CD4-positive, alpha-beta T cell treated with Interleukin-12 subunit alpha and Interleukin-12 subunit beta, for 1 hour (primary cell): ENCODE measurements at regions not wholly inside any gene's neighbourhood (a gene's known extent, or its start where the extent isn't known, plus 50 kb on each side); places are given as distances from the start of the nearest gene placed in this dataset.

Source experiments
- DNase-seq: peaks from one replicate; pipeline ENCODE4 v3.0.0-alpha.2; 2020

DNA sequence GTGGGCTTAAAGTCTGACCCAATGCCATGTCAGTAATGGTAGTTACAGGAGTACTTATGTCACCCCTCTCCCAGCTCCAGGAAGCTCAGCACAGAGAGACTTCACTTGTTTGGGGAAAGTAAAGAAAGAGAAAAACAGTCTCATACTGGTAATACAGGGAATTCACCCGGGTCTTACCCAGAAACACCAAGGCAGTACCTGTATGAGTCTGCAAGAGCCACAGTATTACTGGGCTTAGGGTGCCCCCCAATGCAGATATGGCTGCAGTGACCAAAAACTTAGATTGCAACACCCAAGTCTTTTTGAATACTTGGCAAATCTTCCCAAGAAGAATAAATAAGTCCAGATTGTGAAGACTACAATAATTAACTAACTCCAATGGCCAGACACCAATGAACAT, 622.1 kb downstream of the IGSF11 start:
- no peak for DNase-seq

DNA sequence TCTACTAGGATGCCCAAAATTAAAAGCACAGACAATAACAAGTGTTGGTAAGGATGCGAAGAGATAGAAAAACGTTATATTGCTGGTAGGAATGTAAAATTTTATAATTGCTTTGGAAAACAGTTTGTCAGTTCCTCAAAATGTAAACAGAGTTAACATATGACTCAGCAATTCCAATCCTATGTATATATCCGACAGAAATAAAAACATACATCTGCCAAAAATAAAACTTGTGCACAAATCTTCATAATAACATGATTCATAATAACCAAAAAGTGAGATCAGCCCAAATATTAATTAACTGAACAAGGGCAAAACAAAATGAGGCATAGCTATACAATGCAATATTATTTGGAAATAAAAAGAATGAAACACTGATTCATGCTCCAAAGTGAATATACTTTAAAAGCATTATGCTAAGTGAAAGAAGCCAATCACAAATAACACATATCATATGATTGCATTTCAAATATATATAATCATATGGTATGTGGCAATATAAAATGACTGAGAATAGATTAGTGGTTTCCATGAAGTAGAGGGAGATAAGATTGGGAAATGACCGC, 609.3 kb downstream of the IGSF11 start:
- DNase-seq = no peak

DNA sequence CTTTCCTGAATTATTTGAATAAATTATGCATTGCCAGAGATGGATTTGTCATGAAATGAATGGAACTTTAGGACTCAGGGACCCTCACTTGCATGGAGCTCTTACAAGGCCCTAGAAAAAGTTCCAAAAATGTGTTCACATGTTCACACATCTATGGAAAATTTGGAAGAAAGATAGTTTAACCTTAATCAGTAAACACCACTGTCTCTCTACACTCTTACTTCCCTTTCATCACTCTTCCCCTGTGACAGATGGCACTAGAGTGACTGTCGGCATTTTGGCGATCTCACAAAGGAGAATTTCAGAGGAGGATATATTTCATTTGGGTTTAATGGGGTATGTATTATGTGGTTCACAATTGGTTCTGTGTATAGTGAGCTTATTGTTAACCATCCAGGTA, 600.8 kb downstream of the IGSF11 start:
- DNase-seq = no peak

DNA sequence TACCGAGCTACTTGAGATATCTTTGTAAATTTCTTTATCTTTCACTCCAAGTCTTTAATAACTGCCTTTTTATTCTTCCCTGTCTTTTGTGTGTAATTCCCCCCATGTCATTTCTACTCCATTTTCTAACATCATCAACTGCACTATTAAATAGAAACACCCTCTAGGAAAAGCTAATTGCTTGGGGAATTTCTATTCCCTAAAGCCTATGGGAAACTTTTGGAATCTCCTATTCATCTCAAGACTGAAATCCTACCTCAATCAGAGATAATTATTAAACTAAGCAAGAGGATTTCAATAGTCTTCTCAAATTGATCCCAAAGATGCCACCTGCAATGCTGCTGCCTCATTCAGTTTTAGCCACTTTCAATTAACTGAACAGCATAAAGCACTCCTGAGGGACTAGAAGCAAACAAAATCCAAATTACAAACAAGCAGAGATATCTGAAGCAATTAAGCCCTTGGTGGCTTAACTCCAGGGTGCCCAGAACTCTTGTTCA, 598.7 kb downstream of the IGSF11 start:
- DNase-seq = no peak

DNA sequence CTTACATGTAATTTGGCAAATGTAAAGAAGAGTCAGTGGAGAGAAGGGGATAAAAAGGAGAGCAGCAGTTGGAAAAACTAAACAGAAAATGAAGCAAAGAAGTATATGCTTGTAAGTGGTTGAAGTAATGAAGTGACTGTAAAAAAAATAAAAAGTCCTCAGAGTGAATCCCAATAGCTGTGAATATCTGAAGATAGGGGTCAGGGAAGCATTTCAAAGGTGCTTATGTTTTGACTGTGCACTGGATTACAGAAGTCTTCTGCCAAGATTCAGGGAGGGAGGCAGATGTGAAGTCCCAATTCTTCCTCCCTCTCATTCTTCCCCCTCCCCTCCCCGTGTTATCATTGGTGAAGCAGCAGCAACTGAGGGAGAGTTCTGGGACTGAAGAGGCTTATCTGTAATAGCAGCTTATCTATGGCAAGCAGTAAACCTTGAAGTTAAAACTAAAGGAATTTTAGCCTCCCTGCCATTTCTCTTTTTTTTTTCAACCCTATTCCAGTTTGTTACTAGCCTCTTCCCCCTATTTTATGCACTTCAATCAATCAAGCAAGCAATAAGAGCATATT, 597.9 kb downstream of the IGSF11 start:
- DNase-seq = no peak

DNA sequence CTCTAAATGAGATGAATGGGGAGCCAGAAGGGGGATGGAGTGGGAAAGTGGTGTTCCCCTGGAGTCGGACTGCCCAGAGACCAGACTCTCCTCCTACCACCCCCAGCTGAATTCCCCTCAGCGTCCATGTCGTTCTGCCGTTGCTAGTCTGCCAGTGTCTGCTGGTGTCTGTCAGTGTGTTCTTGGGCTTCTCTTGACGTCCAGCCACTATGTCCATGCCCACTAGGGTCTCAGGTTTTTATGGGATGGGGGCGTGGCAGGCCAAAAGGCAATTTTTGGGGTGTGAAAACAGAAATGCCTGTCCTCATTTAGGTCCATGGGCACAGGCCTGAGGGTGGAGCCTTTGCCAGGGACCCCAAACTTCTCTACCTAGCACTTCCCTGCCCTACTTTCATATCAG, 589.6 kb downstream of the IGSF11 start:
- no peak for DNase-seq

DNA sequence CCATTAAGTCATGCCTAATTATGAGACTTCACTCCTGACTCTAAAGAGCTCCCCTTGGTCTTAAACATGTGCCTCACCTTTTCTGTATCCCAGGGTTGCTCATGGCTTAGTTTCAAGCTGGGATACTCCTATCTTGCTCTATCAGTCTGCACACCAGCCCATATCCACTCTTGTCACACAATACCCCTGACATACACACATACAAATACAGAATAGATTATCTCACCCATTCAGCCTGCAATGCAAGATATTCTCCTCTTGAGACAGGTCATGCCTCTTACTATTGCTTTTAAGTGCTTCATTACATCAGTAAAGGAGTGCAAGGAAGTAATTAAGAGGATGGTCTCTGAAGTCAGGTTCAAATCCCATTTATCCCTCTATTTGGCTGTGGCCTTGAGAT, 587.3 kb downstream of the IGSF11 start:
- DNase-seq = no peak

DNA sequence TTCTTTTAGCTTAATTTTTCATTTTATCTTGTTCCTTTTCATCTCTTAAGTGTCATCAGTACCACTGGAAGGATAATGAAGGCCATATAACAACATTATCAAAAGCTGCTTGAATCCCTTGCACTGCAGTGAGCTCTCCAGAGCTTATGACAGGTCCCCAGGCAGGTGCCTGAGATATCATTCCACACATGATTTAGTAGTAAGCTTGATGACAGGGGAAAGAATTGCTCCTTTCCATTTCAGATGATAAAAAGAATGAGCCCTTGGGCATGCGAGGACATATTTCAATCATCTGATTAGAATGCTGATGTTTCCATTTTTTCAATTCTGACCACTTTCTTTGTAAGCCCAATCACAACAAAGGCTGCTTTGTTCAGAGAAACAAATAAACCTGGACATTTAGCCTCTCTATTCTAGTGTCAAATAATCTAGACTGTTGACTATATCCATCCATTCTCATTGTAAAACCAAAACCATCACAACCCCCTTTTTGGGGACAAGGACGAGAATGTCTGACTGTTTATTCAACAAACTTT, 567.8 kb downstream of the IGSF11 start:
- DNase-seq = no peak

DNA sequence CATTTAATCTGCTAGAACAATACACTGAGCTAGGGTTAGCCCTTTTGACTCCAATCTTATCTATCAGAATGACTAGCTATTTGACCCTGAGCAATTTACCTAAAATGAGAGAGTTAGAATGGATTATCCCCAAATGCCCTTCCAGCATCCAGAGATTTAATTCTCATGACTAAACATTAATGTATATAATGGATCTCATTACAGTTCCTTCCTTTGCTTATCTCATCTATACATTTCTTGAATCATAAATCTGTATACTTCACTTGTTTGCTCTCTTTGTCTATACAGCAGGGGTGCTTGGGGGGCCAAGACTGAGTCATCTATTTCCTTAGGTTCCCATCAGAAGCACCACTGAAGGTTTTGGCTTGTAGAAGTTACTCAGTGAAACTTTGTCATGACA, 565.8 kb downstream of the IGSF11 start:
- no peak for DNase-seq

DNA sequence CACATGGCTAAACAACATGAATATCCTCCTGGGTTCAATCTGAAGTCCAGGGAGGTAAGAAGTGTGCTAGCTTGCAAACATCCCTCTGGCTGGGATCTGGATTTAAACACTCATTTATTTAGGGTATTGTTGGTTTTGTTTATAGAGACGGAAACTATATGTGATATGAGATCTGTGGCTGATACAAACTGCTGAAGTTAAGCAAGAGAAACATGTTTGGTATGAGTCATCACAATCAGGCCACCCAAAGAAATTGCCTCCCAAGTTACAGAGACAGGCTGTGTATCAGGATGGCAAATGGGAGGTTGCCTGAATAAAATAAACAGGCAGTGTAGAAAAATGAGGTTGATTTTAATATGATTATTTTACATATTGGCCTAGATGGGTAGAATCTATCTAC, 562.1 kb downstream of the IGSF11 start:
- no peak for DNase-seq

DNA sequence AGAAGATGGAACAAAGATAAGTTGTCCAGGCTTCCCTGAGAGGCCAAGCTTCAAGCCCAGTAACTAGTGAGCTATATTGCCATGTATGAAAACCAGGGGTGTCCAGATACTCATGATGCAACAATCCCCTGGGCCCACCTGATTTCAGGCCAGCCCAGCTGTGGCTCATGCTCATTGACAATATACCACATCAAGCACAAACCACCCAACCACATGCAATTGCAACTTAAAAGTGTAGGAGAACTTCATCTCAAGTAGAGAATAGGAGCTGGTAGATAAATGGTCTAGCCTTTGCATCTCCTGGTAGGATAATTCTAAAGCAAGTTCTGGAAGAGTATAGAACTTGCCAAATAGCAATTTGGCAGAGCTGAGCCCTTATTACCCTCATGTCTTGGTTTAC, 561.3 kb downstream of the IGSF11 start:
- DNase-seq = no peak

DNA sequence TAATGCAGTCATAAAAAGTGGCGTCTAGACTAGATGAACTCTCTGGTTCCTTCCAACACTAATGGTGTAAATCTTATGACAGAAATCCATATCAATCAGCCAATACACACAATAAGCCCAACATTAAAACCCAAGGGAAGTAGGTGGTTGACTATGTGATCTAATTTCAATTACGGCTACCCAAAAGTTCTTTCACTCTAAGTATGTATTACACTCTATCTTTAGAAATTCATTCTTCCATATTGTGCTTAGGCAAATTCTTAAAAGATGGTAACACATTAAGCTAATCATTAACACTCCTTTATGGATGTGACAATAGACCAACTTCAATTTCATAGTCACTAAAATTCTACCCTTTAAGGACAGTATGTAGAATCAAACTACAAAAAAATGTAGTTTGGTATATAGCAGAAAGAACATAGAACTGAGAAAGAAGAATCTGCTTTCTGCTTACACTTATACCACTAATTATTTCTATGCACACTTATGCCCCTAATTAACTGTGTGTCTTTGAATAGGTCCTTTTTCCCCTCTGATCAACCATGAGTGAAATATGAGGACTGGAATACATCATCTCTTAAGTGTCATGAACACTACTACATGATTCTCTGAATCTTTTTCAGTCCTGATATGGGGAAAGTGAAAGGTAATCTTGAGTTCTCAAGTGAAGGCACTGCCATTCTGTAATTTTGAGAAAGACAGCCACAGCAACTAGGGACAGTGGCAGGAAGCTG, 557.6 kb downstream of the IGSF11 start:
- DNase-seq = no peak

DNA sequence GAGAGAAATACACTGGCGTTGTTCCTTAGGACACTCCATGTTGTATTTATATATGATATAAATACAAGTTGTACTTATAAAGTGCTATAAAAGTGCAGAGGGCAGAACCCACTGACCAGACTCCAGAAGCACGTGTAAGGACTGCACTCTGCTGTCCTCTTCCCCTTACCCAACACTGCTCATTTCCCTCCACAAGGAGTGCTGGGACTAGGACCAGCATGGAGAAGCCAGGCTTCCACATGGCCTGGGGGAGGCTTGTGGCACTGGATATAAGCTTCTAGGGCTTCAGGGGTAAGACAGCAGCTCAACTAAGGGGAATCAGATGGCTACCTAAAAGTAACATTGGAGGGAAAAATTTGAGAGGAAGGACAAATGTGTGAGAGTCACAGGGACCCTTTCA, 556.9 kb downstream of the IGSF11 start:
- DNase-seq = no peak

DNA sequence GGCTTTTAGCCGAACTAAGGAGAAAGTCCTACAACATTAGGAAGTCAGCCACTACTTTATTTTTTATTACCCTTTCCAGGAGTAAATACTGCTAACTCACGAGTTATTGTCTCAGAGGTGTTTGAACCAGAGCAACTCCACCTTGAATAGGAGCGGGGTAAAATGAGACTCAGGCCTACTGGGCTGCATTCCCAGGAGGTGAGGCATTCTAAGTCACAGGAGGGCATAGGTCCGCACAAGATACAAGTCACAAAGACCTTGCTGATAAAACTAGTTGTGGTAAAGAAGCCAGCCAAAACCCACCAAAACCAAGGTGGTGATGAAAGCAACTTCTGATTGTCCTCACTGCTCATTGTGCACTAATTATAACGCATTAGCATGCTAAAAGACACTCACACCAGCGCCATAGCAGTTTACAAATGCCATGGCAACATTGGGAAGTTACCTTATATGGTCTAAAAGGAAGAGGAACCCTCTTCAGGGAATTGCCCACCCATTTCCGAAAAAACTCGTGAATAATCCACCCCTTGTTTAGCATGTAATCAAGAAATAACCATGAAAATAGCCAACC, 555.9 kb downstream of the IGSF11 start:
- DNase-seq = no peak

DNA sequence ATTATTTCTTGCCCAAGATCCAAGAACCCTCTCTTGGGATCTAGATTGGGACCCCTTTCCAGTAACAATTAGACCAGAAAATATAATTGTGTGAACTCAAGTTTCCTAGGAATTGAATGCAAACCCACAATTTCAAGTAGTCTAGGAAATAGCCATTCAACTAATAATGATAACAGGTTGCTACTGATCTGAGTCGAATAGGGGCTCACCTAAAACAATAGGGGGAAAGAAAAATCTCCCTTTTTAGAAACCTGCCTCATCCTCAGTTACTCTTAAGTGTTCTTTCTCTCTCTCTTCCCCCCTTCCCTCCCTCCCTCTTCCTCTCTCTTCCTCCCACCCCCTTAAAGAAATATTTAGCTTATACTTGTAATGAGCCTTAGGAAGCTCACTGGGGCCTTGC, 555.3 kb downstream of the IGSF11 start:
- DNase-seq = no peak

DNA sequence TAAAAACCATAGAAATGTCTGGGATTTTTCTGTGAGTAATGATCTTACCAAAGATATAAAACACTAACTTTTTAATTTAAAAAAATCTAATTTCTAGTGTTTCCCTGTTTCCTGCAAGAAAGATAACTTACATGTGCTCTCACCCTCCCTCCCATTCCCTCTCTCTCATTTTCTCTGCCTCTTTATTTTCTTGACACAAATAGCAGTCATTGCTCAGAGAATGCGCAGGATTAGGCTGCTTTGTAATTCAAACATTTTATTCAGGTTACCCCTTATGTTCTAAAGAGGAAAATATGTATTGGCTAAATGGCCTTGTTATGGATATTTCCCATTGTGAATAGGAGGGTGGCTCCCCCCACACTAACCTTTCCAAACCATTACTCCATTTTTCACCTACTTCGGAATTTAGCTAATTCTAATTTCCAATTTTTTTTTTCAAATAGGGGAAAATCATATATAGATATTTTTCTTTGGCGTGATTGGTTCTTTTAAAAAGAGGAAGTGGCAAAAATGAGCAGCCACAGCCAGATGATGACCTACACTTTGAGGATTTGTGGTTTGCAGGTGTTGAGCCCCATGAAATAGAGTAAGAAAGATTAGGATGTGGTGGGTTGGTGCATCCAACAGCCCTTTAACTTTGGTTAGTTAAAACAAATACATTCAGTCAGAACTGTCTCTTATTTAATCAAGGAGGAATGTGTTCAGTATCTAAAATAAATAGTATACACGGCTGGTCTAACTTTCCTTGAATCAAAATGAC, 554.4 kb downstream of the IGSF11 start:
- DNase-seq = no peak

DNA sequence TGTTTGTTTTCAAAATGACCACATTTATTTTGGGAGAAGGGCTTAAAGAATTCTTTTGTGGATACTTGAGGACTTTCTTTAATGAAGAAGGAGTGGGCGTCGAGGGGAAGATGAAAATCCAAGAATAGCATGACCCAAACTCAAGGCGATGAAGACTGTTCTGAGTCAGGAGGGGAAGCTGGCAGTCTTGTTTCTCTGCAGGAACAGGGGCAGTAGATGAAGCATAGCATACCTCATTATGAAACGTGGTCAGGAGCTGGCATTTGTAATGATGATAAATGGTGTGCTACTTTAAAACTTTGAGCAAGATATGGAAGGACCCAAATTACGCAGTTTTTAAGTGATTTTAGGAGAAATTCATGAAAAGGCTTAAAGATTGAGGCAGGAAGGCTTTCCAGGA, 549.0 kb downstream of the IGSF11 start:
- DNase-seq = no peak

DNA sequence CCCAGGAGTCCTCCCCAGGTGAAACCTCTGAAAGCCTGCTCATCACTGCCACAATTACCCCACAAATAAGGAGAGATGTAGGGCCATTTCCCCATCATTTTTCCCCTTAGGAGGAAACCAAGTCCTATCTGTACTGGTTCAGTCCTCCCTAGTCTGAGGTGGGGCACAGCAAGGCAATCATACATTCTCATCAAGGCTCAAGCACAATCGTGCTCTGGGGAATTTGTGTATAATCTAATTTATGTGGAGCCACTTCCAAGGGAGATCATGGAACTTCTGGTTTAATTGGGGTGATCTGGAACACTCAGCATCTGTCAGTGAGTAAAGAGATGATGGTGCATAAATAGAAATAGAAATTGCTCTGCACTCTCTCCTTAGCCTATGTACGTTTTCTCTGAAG, 546.9 kb downstream of the IGSF11 start:
- no peak for DNase-seq

DNA sequence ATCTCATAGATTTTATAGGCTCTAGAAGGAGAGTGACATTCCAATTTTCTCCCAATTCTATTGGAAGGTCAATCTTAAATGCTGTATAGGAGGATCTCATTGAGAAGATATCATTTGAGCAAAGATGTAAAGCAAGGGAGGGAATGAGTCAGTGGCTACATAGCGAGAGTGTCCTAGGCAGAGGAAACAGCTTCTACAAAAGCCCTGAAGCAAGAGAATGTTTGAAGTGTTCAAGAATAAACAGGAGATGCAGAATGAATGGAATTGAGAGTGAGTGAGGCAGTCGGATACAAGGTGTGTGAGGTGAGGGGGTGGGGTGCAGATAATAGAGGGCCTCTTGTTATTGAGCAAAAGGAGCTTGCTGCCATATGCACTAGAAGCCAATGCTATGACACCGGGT, 545.9 kb downstream of the IGSF11 start:
- DNase-seq = no peak

DNA sequence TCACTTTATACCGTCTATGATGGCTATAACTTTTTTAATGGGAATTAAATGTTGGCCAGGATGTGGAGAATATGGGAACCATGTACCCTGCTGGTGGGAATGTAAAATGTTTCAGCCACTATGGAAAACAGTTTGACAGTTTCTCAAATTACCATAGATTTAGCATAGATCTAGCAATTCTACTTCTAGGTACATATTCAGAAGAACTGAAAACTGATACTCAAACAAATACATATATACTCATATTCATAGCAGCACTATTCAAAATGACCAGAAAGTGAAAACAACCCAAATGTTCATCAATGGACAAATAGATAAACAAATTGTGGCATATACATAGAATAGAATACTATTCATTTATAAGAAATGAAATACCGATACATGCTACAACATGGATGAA, 539.4 kb downstream of the IGSF11 start:
- no peak for DNase-seq

DNA sequence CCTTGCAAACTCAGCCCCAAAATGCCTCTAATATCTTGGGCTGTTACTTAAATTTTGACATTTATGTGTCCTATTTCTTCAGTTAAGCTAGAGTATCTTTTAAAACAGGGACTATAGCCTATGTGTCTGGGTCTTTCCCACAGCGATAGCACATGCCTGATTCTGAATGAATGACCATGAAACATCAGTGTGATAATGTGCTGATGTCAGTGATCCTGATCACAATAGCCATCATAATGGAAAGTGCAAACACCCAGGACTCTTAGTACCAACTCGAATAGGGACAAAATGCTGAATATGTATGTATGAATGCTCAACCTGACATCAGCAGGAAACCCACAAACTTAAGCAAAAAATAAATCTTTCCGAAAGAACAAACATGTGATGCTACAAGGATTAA, 537.4 kb downstream of the IGSF11 start:
- DNase-seq = no peak

DNA sequence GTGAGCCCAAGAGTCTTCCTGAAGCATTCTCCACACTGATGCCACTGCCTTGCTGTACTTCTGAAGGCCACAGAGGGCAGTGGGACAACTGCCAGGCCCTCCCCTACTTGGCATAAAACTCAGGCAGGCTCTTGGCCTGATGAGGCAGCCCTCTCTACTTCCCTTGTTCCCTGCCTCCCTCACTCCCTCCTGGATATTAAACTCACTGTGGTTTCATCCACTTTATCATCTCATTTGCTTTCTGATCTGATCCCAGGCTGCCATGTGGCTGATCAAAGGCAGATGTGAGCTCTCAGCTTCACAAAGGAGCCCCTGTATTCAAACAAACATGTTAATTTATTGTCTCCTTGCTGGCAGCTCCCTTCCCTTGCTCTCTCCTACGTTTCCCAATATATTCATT, 533.5 kb downstream of the IGSF11 start:
- DNase-seq = no peak

DNA sequence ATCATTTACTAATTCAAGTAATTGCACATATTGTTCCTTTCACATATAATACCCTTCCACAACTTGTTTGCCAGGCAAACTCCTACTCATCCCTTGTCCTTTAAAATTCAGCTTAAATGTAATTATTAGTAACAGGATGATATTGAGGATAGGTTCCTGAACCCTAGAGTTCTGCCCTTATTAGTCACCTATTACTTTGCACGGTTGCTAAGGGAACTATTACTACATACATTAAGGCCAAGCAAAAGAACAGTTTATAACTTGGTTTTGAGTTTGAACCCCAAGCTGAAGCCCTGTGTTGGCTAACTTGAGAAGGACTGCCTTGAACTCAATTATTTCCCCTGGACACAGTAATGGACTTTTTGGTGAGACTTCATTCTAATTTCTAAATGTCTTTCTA, 529.7 kb downstream of the IGSF11 start:
- DNase-seq = no peak
